Stimulated activated CD4-positive, alpha-beta T cell treated with anti-CD3 and anti-CD28 coated beads, Interleukin-1b, Interleukin-23, amount 100 ng/mL, for 4 hours (primary cell): ENCODE measurements at regions not wholly inside any gene's neighbourhood (a gene's known extent, or its start where the extent isn't known, plus 50 kb on each side); places are given as distances from the start of the nearest gene placed in this dataset.

Experiments
- DNase-seq, 2 donors: peaks; one replicate each; pipeline ENCODE4 v3.0.0-alpha.2; 2020; ENCODE audit warnings: low read depth in 2 of 2

DNA sequence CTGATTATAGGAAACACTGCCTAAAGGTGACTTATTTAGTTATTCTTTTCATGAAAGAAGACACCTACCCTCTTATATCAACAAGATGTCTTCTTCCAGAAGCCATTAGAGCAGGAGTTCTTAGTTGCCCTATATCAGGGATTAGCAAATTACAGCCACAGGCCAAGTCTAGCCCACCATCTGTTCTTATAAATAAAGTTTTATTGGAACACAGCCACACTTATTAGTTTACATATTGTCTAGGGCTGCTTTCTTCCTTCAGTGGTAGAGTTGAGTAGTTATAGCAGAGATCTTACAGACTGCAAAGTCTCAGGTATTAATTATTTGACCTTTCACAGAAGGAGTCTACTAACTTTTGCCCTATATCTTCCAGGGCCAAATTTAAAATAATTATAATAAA is 157.2 kb upstream of the NOCT start:
- DNase-seq: no peak

DNA sequence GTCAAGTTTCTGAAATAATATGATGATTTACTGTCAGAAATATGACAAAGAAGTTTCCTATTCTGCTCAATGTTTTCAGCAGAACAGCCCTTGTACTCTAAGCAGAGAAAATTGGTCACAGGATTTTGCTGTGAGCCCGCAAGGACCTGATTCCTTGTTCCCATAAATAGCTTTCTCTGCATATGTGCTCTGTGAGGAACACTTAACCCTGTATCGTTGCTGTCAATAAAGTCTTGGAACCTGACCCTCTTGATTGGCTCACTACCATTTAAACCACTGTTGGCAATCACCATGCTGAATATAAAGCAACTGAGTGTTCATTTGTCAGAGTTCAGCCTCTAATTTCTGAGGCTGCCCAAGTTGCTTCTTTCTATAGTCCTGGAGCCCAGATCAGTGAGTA is 158.2 kb upstream of the NOCT start:
- no peak for DNase-seq

DNA sequence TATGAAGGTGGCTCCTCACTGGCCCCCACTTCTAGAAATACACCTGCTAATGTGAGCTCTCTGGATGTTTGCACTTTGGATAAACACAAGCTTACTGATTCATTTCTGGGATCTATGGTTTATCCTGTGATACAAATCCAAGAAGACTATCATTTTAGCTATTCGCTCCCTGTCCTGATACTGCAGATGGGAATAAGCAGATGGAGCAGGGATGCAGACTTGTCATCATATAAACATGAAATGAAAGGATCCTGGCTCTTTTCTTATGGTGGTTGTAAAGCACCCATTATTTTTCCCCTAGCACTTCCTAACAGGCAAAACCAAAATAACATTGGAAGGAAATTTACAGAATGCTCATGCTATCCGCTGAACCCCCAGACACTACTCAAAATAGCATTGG is 162.9 kb upstream of the NOCT start:
- DNase-seq: no peak

DNA sequence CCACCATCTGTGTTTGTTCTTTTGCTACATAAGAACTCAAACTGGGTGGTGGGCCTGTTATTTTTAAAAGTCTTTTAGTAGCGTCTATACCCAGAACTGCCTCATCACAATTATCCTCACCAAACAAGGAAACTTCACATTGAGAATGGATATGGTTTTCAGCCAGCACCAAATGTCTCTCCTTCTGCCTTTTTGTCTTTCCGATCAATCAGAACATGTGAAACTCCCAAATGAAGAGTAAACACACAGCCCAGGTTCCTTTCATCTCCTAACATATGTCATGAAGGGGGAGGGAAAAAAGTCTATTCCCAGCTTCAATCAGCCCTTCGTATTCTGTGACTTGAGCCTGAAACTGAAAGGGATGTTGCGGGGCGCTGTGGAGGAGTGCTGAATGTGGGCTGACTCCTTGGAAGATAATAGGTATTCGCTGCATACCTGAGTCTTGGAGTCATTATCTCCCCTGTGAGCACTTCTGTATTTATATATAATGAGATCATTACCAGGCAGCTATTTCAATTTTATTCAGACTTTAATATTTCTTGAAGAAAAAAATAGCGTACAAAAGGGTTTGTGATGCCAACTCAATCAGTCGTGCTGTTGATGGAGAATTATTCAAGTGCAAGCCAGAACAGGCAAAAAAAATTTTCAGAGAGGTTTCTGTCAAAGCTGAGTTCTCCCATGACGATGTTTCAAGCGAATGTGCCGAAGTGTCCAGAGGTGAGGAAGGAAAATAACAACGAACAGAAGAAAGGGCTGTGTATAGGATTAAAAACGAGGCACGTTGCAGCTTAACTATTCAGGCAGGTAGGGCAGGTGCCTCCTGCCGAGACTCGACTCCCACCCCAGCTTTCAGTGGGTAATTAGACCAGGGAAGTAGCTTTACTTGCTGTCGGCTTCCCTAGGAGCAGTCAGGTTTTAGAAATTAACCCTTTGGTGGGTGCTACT is 163.9 kb upstream of the NOCT start:
- no peak for DNase-seq

DNA sequence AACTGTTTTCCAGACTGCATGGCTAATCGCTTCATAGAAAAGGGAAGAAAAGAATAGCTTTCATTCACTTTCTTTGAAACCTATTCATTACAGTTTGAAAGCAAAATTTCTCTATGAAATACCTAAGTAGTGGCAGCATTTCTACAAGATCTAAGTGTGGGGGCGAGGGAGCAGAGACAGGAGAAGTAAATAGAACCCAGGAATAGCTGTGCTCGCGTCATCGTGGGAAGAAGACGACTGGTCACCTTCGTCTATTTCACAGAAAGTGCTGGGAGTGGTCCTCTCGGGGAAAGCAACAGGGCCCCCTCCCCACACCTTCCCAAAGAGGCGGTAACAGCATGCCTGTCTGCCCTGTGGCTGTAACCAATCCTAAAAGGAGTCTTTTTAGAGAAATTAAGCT is 169.9 kb upstream of the NOCT start:
- no peak for DNase-seq

DNA sequence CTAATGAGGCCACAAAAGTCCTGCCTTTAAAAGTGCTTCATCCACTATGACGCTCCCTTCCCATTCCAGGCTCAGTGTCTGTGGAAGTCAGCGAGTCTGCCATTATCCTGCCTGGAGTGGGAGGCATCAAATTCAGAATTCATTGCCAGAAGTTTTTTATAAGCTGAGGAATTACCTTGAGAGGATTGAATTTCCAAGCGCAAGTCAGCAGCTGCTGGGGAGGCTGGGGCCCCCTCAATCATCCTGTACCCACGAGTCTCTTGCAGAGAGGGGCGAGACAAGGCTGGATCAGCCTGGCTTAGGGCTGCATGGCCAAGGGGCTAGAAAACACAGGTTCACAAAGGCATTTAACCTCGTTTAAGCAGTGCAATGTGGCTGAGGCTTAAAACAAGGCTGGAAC is 170.5 kb upstream of the NOCT start:
- DNase-seq: no peak

DNA sequence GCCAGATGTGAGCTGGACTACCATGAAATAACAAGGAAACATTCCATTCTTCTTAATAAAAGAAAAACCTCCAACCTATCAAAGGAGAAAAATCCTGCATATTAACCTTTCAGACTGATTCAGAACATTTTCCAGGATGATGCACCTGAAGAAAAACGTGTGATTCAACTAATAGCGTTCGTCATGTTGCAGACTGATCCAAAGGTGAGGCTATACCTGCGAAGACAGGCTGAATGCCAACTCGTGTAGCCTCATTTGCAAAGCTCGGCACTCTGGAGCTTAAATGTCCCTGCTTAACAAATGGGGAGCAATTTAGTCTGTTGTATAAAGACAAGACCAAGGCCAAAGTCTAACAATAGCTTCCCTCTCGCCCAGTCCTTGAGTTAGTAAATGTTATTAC is 172.0 kb upstream of the NOCT start:
- DNase-seq: no peak

DNA sequence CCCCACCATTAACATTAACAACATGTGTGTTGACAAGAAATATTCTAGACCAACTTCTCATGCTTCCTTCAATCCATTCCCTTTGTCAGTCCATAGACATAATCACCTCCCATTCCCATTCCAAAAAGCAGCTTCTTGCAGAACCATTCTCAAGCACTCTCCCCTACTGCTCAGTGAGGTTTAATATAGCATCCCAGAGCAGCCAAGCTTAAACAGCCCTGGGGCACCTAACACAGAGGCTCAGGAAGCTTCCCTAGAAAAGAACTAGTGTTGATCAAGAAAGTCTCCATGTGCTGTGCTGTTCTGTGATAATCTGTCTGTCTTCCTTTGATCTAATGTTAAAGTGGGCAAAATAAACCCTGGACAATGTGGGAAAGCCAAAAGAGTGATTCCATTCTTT is 174.2 kb upstream of the NOCT start:
- DNase-seq: no peak

DNA sequence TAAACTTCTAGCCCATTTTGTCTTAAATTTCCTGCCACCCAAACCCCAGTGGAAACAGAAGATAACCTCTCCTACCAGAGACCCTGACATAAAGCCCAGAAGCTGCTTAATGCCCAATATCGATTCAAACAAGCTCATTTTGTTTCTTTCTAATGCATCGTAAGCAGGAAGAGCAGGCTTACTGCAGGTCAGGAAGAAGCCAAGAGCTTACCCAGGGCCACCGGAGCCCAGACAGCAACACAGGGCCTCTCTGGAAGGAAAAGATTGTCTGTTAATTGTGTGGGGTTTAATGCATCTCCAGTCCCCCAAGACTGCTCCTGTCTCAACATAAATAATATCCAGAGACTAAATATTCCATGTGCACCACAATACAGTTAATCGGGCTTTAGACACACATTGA is 177.3 kb upstream of the NOCT start:
- DNase-seq: no peak

DNA sequence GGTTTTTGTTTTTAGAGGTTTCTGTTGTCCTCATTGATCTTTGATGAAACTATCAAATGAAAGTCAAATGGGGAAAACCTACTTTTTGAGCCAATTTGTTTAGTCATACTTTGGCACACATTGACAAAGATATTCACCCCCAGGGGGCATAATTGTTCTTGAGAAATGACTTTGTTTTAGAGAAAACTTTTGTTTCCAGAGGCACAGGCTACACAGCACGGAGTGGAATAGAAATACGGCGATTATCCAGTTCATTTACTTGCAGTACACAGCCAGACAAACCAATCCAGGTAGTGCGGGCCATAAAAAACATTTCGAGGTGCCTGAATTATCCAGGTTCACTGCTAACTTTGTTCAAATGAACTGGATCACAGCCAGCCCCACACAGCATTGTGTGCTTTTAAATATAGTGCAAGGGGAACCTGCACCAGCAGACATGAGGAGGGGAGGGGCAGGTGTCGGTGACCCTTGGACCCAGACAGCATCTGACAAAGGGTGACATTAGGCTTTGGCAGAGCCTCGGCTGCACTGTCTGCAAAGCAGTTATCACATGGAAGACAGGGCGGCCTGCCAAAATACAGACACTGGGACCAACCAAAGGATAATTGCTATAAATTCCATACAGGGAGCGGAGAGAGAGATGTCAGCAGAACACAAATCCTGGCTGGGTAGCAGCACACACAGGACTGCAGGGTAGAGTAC is 179.6 kb upstream of the NOCT start:
- DNase-seq: no peak

DNA sequence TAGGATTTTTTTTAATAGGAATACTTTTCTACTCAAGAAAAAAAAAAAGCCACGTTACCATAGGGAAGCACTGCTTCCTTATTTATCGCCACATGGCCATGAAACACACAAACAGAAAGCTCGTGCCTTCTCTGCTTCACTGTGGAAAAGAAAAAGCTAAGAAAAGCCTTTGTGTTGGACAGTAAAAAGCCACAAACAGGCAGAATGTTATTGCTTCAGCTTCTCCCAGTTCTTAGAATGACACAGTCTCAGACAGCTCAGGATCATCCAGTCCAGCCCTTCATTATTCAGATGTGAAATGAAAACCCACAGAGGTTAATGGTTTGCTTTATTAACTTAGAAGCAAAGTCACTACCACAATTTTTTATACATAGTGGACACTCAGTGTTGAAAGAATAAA is 181.6 kb upstream of the NOCT start:
- no peak for DNase-seq

DNA sequence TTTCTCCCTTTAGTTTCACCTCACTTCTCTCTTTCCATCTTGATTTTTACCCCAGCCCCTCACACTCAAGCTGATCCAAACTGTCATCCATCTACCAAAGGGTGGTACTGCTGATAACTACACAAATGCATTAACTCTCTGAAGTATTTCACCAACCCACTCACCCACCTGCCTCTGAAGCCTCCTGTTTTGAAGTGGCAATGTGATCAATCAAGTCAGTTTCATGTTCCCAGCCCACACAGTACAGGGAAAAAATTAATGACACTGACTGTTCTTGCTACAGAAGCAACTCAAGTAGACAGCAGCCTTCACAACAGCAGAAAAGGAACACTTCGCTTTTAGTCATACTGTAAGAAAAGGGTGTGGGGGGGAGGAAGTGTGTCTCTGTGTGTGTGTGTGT is 183.0 kb upstream of the NOCT start:
- DNase-seq: no peak

DNA sequence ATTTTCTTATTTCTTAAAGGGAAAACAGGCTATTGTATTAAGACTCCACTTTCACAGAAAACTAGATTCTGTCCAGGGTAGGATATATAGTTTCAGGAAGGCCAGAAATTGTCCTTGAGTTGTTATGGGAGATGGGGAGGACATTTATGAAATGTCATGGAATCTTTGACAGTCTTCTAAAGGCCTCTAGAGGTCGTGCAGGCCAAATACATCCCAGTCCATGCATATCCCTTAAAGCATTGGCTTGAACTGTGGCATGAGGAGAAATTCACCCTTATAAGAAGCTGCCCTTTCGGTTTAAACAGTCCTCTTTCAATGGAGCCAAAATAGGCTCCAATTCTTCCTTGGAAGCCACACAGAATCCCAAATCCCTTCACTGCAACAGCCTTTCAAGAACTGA is 183.6 kb upstream of the NOCT start:
- DNase-seq: no peak

DNA sequence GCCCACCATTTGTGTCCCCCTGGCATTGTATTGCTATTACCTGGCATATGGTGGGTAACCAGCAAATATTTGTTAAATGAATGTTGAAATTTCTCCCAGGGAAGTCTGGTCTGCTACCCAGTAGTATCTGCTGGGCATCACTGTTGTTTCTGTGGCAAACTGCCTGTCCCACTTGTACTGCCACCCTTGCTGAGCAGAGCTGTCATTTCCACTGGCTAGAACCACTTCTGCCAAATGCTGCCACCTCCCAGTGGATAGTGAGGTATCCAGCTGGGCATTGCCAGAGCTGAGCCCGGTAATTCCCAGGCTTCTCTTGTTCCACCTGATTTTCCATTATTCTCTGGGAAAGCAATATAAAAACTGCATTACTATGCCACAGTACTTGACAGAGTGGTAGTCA is 186.7 kb upstream of the NOCT start:
- no peak for DNase-seq

DNA sequence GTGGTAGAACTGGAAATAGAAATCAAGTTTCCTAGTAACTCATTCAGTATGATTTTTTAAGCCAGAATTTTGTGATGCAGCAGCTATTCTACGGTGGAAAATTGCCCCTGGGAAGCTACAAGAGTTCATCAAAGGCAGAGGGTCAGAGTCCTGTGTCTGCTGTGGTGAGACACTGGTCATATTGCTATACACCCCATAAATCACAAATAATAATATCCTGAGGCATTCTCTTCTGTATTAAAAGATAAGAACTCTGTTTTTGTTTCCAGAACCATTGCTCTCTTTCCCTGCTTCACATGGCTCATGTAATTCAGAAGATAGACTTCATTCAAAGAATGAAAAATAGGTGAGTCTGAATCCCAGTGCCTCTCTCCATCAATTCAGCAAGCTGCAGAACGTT is 188.8 kb upstream of the NOCT start:
- no peak for DNase-seq

DNA sequence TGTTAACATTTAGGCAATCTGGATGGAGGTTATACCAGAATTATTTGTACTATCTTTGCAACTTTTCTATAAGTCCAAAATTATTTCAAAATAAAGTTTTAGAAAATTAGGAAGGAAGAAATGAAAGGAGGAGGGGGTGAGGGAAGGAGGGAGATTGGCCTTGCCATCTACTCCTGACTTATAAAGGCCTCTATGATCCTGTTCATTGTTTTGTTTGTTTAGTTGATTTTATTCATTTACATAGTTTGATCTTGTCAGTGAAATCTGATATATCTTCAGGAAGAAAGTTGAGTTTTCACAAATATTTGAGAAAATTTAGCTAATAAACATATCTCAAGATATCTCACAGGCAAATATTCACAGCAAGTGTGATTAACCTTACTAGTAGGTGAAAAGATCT is 189.3 kb upstream of the NOCT start:
- no peak for DNase-seq

DNA sequence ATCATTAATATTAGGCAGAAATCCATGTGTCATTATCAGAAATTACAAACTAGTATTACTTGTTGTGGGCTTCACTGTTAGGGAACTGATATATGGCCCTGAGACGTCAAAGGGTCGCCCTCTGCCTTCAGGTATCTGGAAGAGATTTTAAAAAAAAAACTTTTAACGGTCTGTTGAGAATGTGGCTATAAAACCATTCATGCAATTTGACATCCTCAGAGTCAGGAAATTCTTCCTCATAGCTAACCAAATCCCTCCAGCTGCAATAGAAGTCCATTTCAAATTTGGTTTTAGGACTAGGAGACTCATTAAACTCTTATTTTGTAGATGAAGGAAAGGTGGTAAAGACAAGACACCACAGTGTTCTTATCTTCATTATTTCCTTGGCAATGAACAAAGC is 194.2 kb upstream of the NOCT start:
- no peak for DNase-seq

DNA sequence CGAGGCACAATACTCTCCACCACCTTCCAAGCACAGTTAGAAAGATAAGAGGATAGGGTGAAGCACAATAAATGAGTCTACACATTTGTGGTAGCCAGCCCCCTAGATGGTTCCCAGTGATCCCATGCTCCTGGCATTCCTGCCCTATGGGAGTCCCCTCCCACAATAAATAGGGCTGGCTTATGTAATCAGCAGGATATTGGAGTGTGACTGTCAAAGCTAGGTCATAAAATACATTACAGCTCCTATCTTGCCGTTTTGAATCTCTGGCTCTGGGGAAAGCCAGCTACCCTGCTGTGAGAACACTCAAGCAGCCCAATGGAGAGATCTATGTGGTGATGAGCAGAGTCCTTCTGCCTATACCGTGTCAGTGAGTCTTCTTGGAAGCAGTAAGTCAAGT is 198.7 kb upstream of the NOCT start:
- no peak for DNase-seq

DNA sequence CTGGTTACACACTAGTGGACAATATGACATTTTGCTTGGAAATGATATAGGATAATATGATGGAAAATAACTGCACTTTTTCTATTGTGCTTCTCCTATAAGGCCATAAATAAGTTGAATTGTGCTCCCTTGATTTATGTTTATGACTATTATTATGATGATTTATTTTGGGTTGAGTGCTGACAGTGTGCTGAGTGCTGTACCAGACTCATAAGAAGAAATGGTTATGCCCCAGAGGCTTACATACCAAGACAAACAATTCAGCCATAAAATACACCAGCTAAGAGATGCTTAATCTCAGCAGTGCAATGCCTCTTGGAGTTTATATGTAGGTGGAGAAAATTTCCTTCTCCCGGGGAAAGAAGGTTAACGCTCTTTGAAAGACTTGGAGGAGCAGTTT is 199.8 kb upstream of the NOCT start:
- DNase-seq: no peak

DNA sequence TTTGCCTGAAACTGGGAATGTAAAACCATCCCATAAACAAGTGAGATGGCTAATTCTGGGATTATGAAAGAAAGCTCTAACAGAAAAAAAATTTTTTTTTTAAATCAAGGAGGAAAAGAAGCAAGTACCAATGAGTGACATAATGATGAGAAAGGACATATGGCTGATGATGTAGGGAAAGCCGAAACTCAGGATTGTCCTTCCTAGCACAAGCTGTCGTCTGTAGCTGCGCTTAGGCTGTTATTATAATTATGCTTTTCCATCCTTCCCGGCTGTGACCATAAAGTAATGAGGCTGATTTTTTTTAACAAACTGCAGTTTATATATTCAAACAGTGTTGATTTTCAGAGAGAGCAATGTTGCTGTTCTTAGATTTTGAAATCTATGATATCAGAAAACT is 209.8 kb upstream of the NOCT start:
- no peak for DNase-seq

DNA sequence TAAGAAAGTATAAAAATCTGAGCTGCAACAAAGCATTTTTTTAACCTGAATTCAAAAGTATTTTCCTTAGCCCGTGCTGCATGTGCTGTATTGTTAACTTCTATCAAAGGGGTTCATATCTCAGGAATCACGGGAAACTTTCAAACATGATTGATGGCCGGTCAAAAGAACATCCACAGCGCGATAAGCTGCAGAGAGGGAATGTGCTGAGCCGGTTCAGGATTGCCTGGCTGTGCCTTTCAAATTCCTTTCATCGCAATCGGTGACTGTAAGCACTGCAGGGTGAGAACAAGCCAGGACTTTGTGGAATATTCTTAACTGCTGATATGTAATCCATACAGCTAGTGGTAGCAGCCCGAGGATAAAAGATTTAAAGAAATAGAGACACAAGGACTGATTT is 210.9 kb upstream of the NOCT start:
- DNase-seq: no peak

DNA sequence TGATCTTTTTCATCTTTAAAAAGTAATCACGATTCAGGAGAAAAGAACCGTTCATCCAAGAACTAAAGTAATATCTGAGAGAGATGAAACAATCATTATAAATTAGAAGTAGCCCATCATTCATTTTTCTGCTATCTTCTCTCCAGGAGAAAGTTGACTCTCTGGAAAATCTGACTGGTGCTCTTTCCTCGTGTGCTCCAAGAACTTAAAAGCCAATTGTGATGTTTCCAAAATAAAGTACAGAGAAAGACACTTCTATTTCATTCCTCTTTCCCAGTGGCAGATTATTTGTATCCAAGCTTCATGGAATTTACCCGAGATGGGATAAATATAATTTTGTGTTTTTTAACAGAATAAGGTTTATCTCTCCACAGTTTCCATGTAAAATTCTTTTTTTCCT is 212.5 kb upstream of the NOCT start:
- DNase-seq: no peak

DNA sequence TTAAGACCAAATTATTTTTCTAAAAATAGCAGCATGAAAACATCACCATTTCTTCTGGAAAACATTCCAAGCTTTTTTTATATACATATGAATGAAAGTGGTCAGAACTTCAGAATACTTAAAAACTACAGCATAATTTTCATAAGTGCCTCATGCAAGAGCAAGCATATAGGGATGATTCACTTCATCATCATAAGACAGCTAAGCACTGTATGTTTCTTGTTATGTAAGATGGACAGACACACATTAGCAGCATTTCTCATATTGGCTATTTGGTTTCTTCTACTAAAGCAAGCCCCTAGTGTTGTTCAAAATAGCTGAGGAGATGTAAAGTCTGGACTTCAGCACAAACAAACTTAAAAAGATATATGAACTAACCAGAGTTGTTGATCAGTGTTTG is 213.1 kb upstream of the NOCT start:
- no peak for DNase-seq

DNA sequence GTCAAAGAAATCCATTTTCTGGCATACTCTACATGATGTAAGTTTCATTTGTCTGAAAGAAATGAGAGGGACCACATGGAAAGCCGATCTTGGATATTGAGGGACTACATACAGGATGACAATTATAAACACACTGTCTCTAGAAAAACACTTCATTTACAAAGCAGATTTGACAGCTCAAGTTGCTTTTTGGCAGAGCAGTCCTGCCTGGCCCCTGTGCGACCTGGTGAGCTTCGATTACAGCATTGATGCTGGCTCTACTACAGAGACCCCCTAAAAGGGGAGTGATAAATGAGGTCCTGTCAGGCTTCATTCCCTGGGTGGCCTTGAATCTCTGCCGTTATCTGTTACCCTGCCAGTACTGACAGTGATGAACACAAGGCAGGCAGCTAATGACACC is 215.2 kb upstream of the NOCT start:
- DNase-seq: no peak
